WTC11 (cell line): ENCODE measurements at regions not wholly inside any gene's neighbourhood (a gene's known extent, or its start where the extent isn't known, plus 50 kb on each side); places are given as distances from the start of the nearest gene placed in this dataset.
"Not testable (repeated sequence)": the region's sequence is repeated elsewhere in the genome, so short reads cannot be mapped to it uniquely, and the experiment has no call there.

Experiments used
- ATAC-seq: fragments of 200-7000 bp; cut with Tn5 transposase; 2 replicates; pipeline ENCODE4 v1.10.0; 2021; ENCODE audit warnings: mild to moderate bottlenecking, moderate library complexity
- CTCF ChIA-PET: fragments of 300-600 bp; sonication (Branson Sonifier 250); formaldehyde crosslinking; loops from one replicate; lab custom pipeline; 2021; ENCODE audit warnings: antibody characterized with exemption; lab: Charles Lee
- POLR2A ChIA-PET: fragments of 350-600 bp; sonication (Branson Sonifier 250); formaldehyde crosslinking; loops from one replicate; lab custom pipeline; 2021; ENCODE audit warnings: antibody characterized with exemption; lab: Charles Lee
- DNase-seq: peaks from one replicate; pipeline ENCODE4 v3.0.0; 2021; ENCODE audit warnings: low spot score
- H3K27ac Mint-ChIP-seq: 2 replicates; pipeline ENCODE4 v1.8.0; 2021; ENCODE audit warnings: mixed read lengths
- H3K27me3 Mint-ChIP-seq: 2 replicates; pipeline ENCODE4 v1.8.0; 2021; ENCODE audit warnings: low read depth, mild to moderate bottlenecking, moderate library complexity, mixed read lengths
- H3K36me3 Mint-ChIP-seq: 2 replicates; pipeline ENCODE4 v1.8.0; 2021; ENCODE audit warnings: mixed read lengths
- H3K4me1 Mint-ChIP-seq: 2 replicates; pipeline ENCODE4 v1.8.0; 2022; ENCODE audit warnings: mixed read lengths
- H3K4me3 Mint-ChIP-seq: 2 replicates; pipeline ENCODE4 v1.8.0; 2021; ENCODE audit warnings: mild to moderate bottlenecking, moderate library complexity, mixed read lengths
- H3K9me3 Mint-ChIP-seq: 2 replicates; pipeline ENCODE4 v1.8.0; 2021; ENCODE audit warnings: mixed read lengths
- CREB1 ChIP-seq: sonication (generic); formaldehyde crosslinking; IDR thresholded peaks from 2 replicates; pipeline ENCODE4 v1.8.0; 2023; ENCODE audit warnings: mild to moderate bottlenecking, missing genetic modification reagents
- CREM ChIP-seq: sonication (generic); formaldehyde crosslinking; IDR thresholded peaks from 2 replicates; pipeline ENCODE4 v1.8.1; 2022; ENCODE audit warnings: mild to moderate bottlenecking, missing genetic modification reagents, moderate library complexity
- FOXP1 ChIP-seq: sonication (generic); formaldehyde crosslinking; IDR thresholded peaks from 2 replicates; pipeline ENCODE4 v1.8.0; 2022; ENCODE audit warnings: missing genetic modification reagents, mild to moderate bottlenecking, moderate library complexity, borderline replicate concordance
- MXD4 ChIP-seq: fragments of 250-450 bp; sonication (Bioruptor Pico); IDR thresholded peaks from 2 replicates; pipeline ENCODE4 v1.8.0; 2021; ENCODE audit warnings: mild to moderate bottlenecking, moderate library complexity, borderline replicate concordance
- NFATC4 ChIP-seq: fragments of 250-450 bp; sonication (Bioruptor Pico); IDR thresholded peaks from 2 replicates; pipeline ENCODE4 v1.9.0; 2021; ENCODE audit warnings: mild to moderate bottlenecking
- NFYB ChIP-seq: sonication (generic); formaldehyde crosslinking; conservative IDR thresholded peaks from 2 replicates; pipeline ENCODE4 v1.8.0; 2022; ENCODE audit warnings: low read depth, missing genetic modification reagents
- NR3C1 ChIP-seq: sonication (generic); formaldehyde crosslinking; conservative IDR thresholded peaks from 2 replicates; pipeline ENCODE4 v1.8.1; 2023; ENCODE audit warnings: low read depth, mild to moderate bottlenecking, missing genetic modification reagents
- SP1 ChIP-seq: sonication (generic); formaldehyde crosslinking; conservative IDR thresholded peaks from 2 replicates; pipeline ENCODE4 v1.8.1; 2022; ENCODE audit warnings: missing genetic modification reagents
- TEAD1 ChIP-seq: sonication (generic); formaldehyde crosslinking; IDR thresholded peaks from 2 replicates; pipeline ENCODE4 v1.8.0; 2022; ENCODE audit warnings: mild to moderate bottlenecking, missing genetic modification reagents
- TP53 ChIP-seq: sonication (generic); formaldehyde crosslinking; IDR thresholded peaks from 2 replicates; pipeline ENCODE4 v1.8.1; 2023; ENCODE audit warnings: mild to moderate bottlenecking, missing genetic modification reagents
- ZBTB21 ChIP-seq: sonication (generic); formaldehyde crosslinking; IDR thresholded peaks from 2 replicates; pipeline ENCODE4 v1.8.1; 2023; ENCODE audit warnings: mild to moderate bottlenecking, missing genetic modification reagents, borderline replicate concordance
- ZNF121 ChIP-seq: sonication (generic); formaldehyde crosslinking; IDR thresholded peaks from 2 replicates; pipeline ENCODE4 v1.8.0; 2023; ENCODE audit warnings: missing genetic modification reagents
- ZNF263 ChIP-seq: sonication (generic); formaldehyde crosslinking; IDR thresholded peaks from 2 replicates; pipeline ENCODE4 v1.8.1; 2022; ENCODE audit warnings: low read depth, mild to moderate bottlenecking, moderate library complexity, missing genetic modification reagents
- TF ChIP-seq, protein P1 (sequence below): sonication (generic); formaldehyde crosslinking; IDR thresholded peaks from 2 replicates; pipeline ENCODE4 v1.8.1; 2023; ENCODE audit warnings: mild to moderate bottlenecking, missing genetic modification reagents, borderline replicate concordance
- TF ChIP-seq, protein P2 (sequence below): sonication (generic); formaldehyde crosslinking; IDR thresholded peaks from 2 replicates; pipeline ENCODE4 v1.8.1; 2023; ENCODE audit warnings: mild to moderate bottlenecking, missing genetic modification reagents, moderate library complexity
- TF ChIP-seq, protein P3 (sequence below): sonication (generic); formaldehyde crosslinking; IDR thresholded peaks from 2 replicates; pipeline ENCODE4 v1.8.0; 2022; ENCODE audit warnings: mild to moderate bottlenecking, missing genetic modification reagents
- TF ChIP-seq, protein P4 (sequence below): sonication (generic); formaldehyde crosslinking; IDR thresholded peaks from 2 replicates; pipeline ENCODE4 v1.8.0; 2023; ENCODE audit warnings: mild to moderate bottlenecking, missing genetic modification reagents
- TF ChIP-seq, protein P5 (sequence below): fragments of 250-450 bp; sonication (Bioruptor Pico); IDR thresholded peaks from 2 replicates; pipeline ENCODE4 v1.9.0; 2021; ENCODE audit warnings: mild to moderate bottlenecking

DNA sequence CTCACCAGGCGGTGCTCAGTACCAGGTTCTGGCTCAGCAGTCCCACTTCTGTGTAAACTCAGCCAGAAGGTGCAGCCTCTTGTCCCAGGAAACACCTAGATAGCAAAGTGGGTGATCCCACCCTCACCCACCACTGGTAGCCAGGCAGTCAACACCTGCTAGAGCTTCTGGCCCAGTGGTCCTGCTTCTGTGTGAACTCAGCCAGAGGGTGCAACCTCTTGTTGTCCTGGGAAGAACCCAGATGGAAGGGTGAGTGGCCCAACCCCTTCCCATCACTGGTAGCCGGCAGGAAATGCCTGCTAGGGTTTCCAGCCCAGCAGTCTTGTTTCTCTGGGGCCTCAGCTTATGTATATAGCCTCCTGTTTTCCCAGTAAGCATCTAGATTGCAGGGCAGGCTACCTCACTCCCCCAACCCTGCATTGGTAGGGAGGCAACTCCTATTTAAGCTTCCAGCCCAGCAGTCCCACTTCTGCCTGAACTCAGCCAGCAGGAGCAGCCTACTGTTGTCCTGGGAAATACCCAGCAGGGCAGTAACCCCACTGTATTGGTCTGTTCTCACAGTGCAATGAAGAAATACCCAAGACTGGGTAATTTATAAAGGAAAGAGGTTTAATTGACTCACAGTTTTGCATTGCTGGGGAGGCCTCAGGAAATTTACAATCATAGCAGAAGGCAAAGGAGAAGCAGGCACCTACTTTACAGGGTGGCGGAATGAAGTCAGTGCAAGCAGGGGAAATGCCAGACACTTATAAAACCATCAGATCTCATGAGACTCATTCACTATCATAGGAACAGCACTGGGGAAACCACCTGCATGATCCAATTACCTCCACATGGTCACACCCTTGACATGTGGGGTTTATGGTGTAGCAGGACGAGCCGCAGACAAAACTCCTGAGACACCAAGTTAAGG lies 110.6 kb downstream of the DTWD1 start:
- ATAC-seq (peak; percentile 59), DNase-seq (no peak)
- no peak overlapping the region for H3K27ac Mint-ChIP-seq
- H3K4me1 Mint-ChIP-seq, result peaks cover 13% of the 10 kb centered on the region
- TF ChIP-seq, protein P1, sequence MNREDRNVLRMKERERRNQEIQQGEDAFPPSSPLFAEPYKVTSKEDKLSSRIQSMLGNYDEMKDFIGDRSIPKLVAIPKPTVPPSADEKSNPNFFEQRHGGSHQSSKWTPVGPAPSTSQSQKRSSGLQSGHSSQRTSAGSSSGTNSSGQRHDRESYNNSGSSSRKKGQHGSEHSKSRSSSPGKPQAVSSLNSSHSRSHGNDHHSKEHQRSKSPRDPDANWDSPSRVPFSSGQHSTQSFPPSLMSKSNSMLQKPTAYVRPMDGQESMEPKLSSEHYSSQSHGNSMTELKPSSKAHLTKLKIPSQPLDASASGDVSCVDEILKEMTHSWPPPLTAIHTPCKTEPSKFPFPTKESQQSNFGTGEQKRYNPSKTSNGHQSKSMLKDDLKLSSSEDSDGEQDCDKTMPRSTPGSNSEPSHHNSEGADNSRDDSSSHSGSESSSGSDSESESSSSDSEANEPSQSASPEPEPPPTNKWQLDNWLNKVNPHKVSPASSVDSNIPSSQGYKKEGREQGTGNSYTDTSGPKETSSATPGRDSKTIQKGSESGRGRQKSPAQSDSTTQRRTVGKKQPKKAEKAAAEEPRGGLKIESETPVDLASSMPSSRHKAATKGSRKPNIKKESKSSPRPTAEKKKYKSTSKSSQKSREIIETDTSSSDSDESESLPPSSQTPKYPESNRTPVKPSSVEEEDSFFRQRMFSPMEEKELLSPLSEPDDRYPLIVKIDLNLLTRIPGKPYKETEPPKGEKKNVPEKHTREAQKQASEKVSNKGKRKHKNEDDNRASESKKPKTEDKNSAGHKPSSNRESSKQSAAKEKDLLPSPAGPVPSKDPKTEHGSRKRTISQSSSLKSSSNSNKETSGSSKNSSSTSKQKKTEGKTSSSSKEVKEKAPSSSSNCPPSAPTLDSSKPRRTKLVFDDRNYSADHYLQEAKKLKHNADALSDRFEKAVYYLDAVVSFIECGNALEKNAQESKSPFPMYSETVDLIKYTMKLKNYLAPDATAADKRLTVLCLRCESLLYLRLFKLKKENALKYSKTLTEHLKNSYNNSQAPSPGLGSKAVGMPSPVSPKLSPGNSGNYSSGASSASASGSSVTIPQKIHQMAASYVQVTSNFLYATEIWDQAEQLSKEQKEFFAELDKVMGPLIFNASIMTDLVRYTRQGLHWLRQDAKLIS (CRISPR knock-in tag), result no peak
- peaks cover under 1% of the 10 kb centered on the region; the same call in 1 of the 2 replicates for H3K36me3 Mint-ChIP-seq
- H3K27me3 Mint-ChIP-seq, result no peaks in the 10 kb centered on the region
- H3K9me3 Mint-ChIP-seq, result peaks cover 12% of the 10 kb centered on the region
- H3K4me3 Mint-ChIP-seq, result no peak overlapping the region
- ChIA-PET CTCF (no interaction called here), POLR2A (interaction anchor here (0.6 kb wide), 1 partner anchor 1429 kb away, joined by 4 read pairs; no protein-coding TSS in a partner anchor)

DNA sequence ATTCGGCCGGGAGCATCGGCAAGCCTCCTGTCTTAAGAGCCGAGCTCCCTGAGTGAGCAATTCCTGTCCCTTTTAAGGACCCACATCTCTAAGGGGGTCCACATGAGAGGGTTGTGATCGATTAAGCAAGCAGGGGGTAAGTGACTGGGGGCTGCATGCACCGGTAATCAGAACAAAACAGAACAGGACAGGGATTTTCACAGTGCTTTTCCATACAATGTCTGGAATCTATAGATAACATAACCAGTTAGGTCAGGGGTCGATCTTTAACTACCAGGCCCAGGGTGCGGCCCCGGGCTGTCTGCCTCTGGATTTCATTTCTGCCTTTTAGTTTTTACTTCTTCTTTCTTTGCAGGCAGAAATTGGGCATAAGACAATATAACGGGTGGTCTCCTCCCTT lies 111.3 kb downstream of the DTWD1 start:
- H3K36me3 Mint-ChIP-seq, CTCF ChIA-PET, DNase-seq, ATAC-seq, POLR2A ChIA-PET, H3K27ac Mint-ChIP-seq, H3K9me3 Mint-ChIP-seq, H3K27me3 Mint-ChIP-seq, H3K4me3 Mint-ChIP-seq: not testable (repeated sequence)
- peaks cover 13% of the 10 kb centered on the region for H3K4me1 Mint-ChIP-seq

DNA sequence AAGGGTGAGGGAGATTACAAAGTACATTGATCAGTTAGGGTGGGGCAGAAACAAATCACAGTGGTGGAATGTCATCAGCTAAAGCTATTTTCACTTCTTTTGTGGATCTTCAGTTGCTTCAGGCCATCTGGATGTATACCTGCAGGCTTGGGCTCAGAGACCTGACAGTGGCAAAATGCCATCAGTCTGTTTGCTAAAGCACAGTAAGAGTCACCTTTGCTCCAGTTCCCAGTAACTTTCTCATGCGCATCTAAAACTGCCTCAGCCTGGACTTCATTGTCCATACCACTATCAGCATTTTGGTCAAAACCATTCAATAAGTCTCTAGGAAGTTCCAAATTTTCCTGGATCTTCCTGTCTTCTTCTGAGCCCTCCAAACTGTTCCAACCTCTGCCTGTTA lies 113.2 kb downstream of the DTWD1 start:
- POLR2A ChIA-PET, H3K9me3 Mint-ChIP-seq, CTCF ChIA-PET, H3K4me3 Mint-ChIP-seq, ATAC-seq, DNase-seq, H3K27ac Mint-ChIP-seq, H3K27me3 Mint-ChIP-seq, H3K36me3 Mint-ChIP-seq: not testable (repeated sequence)
- H3K4me1 Mint-ChIP-seq, result peaks cover 13% of the 10 kb centered on the region

DNA sequence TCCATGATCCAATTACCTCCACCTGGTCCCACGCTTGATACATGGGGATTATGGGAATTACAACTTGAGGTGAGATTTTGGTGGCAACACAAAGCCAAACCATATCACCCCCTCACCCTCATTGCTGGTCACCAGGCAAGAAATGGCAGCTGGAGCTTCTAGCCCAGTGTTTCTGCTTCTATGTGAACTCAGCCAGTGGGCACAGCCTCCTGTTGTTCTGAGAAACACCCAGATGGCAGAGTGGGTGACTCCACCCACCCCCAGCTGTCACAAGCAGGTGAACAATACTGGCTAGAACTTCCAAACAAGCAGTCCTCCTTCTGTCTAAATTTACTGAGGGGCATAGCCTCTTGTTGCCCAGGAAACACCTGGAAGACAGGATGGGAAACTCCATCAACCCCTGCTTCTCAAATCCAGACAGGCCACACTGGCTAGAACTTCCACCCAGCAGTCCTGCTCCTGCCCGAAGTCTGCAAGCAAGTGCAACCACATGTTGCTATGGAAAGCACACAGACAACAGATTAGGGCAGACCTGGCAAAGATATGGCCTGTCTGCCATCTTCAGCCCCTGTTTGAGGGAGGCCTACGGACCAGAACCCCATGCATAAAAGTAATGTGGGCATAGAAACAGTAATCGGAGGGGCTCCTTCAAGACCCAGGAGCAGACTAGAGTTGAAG lies 114.1 kb downstream of the DTWD1 start:
- Mint-ChIP-seq H3K36me3 (no peaks in the 10 kb centered on the region), H3K9me3 (no peaks in the 10 kb centered on the region), H3K27me3 (no peaks in the 10 kb centered on the region), H3K4me1 (peaks cover 13% of the 10 kb centered on the region), H3K4me3 (no peak overlapping the region), H3K27ac (no peak overlapping the region)
- ChIA-PET CTCF (no interaction called here), POLR2A (no interaction called here)
- DNase-seq (no peak), ATAC-seq (no peak)
- no peak for TF ChIP-seq NR3C1 (CRISPR knock-in tag)
- TF ChIP-seq, protein P2, sequence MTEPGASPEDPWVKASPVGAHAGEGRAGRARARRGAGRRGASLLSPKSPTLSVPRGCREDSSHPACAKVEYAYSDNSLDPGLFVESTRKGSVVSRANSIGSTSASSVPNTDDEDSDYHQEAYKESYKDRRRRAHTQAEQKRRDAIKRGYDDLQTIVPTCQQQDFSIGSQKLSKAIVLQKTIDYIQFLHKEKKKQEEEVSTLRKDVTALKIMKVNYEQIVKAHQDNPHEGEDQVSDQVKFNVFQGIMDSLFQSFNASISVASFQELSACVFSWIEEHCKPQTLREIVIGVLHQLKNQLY (CRISPR knock-in tag), result no peak
- no peak for TF ChIP-seq TEAD1 (CRISPR knock-in tag)
- TF ChIP-seq NFYB (CRISPR knock-in tag), result no peak
- TF ChIP-seq, protein P3, sequence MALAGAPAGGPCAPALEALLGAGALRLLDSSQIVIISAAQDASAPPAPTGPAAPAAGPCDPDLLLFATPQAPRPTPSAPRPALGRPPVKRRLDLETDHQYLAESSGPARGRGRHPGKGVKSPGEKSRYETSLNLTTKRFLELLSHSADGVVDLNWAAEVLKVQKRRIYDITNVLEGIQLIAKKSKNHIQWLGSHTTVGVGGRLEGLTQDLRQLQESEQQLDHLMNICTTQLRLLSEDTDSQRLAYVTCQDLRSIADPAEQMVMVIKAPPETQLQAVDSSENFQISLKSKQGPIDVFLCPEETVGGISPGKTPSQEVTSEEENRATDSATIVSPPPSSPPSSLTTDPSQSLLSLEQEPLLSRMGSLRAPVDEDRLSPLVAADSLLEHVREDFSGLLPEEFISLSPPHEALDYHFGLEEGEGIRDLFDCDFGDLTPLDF, result no peak
- TF ChIP-seq ZBTB21, result no peak
- TF ChIP-seq, protein P4, sequence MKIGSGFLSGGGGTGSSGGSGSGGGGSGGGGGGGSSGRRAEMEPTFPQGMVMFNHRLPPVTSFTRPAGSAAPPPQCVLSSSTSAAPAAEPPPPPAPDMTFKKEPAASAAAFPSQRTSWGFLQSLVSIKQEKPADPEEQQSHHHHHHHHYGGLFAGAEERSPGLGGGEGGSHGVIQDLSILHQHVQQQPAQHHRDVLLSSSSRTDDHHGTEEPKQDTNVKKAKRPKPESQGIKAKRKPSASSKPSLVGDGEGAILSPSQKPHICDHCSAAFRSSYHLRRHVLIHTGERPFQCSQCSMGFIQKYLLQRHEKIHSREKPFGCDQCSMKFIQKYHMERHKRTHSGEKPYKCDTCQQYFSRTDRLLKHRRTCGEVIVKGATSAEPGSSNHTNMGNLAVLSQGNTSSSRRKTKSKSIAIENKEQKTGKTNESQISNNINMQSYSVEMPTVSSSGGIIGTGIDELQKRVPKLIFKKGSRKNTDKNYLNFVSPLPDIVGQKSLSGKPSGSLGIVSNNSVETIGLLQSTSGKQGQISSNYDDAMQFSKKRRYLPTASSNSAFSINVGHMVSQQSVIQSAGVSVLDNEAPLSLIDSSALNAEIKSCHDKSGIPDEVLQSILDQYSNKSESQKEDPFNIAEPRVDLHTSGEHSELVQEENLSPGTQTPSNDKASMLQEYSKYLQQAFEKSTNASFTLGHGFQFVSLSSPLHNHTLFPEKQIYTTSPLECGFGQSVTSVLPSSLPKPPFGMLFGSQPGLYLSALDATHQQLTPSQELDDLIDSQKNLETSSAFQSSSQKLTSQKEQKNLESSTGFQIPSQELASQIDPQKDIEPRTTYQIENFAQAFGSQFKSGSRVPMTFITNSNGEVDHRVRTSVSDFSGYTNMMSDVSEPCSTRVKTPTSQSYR (CRISPR knock-in tag), result no peak
- TF ChIP-seq, protein P5, sequence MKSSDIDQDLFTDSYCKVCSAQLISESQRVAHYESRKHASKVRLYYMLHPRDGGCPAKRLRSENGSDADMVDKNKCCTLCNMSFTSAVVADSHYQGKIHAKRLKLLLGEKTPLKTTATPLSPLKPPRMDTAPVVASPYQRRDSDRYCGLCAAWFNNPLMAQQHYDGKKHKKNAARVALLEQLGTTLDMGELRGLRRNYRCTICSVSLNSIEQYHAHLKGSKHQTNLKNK (CRISPR knock-in tag), result no peak
- no peak for TF ChIP-seq MXD4 (CRISPR knock-in tag)
- no peak for TF ChIP-seq CREM (CRISPR knock-in tag)
- TF ChIP-seq CREB1 (CRISPR knock-in tag), result no peak
- no peak for TF ChIP-seq ZNF263 (CRISPR knock-in tag)
- TF ChIP-seq TP53 (CRISPR knock-in tag), result no peak
- no peak for TF ChIP-seq NFATC4 (CRISPR knock-in tag)
- TF ChIP-seq FOXP1 (CRISPR knock-in tag), result no peak
- TF ChIP-seq SP1 (CRISPR knock-in tag), result no peak
- no peak for TF ChIP-seq ZNF121 (CRISPR knock-in tag)
